CD14-positive monocyte (primary cell): ENCODE measurements at regions not wholly inside any gene's neighbourhood (a gene's known extent, or its start where the extent isn't known, plus 50 kb on each side); places are given as distances from the start of the nearest gene placed in this dataset.

Source experiments
- DNase-seq, 3 donors: peaks; one replicate each; pipeline ENCODE4 v3.0.0-alpha.2; 2011 to 2022
- H2AFZ ChIP-seq: 2 replicates; pipeline ENCODE4 v1.6.0; 2012; ENCODE audit warnings: mild to moderate bottlenecking, low read depth, low read length, inconsistent platforms; ENCODE audit not compliant: insufficient read depth, poor library complexity, severe bottlenecking
- H3K27ac ChIP-seq, 2 donors: 1 replicate in 1 of 2; 2 replicates in 1 of 2; pipeline ENCODE4 v1.5.1; 2012 to 2013; ENCODE audit warnings: low read length in 2 of 2, control low read depth in 1 of 2, inconsistent platforms in 1 of 2, low read depth in 1 of 2, mild to moderate bottlenecking in 1 of 2
- H3K27me3 ChIP-seq, 2 donors: one replicate each; pipeline versions ENCODE4 v1.6.0 to v1.6.1; 2011 to 2013; ENCODE audit warnings: low read length in 2 of 2; ENCODE audit not compliant: control insufficient read depth in 2 of 2, insufficient read depth in 2 of 2
- H3K36me3 ChIP-seq, 2 donors: replicated peaks in 1 of 2; 1 replicate in 1 of 2; 2 replicates in 1 of 2; pipeline versions ENCODE4 v1.5.1 to v1.6.1; 2012 to 2013; ENCODE audit warnings: low read length in 2 of 2, control low read depth in 1 of 2, inconsistent platforms in 1 of 2, mild to moderate bottlenecking in 1 of 2; ENCODE audit not compliant: insufficient read depth in 2 of 2, control insufficient read depth in 1 of 2
- H3K4me1 ChIP-seq, 2 donors: 1 replicate in 1 of 2; 2 replicates in 1 of 2; pipeline versions ENCODE4 v1.5.1 to v1.6.1; 2012 to 2013; ENCODE audit warnings: low read length in 2 of 2, control low read depth in 1 of 2, inconsistent platforms in 1 of 2, mild to moderate bottlenecking in 1 of 2, moderate library complexity in 1 of 2; ENCODE audit not compliant: insufficient read depth in 2 of 2, control insufficient read depth in 1 of 2
- H3K4me2 ChIP-seq: replicated peaks from 2 replicates; pipeline ENCODE3; 2012; ENCODE audit warnings: low read length, moderate library complexity, mild to moderate bottlenecking; ENCODE audit not compliant: poor library complexity, severe bottlenecking; ENCODE audit errors: extremely low read depth
- H3K4me3 ChIP-seq, 3 experiments: fragments of 200-600 bp in 1 of 3; sonication (generic) in 1 of 3; replicated peaks in 1 of 3; 1 replicate in 2 of 3; 2 replicates in 1 of 3; pipeline ENCODE4 v1.5.1; 2011 to 2013; ENCODE audit warnings: low read length in 3 of 3, mild to moderate bottlenecking in 3 of 3, control low read depth in 2 of 3, low read depth in 2 of 3, inconsistent platforms in 1 of 3, moderate library complexity in 1 of 3
- H3K79me2 ChIP-seq: 2 replicates; pipeline ENCODE4 v1.6.0; 2012; ENCODE audit warnings: mild to moderate bottlenecking, control low read depth, inconsistent platforms, low read length, moderate library complexity; ENCODE audit not compliant: insufficient read depth
- H3K9ac ChIP-seq: 2 replicates; pipeline ENCODE4 v1.6.0; 2017; ENCODE audit warnings: low read length, mild to moderate bottlenecking; ENCODE audit not compliant: insufficient read depth, poor library complexity, severe bottlenecking
- H3K9me3 ChIP-seq, 2 donors: replicated peaks in 1 of 2; 1 replicate in 1 of 2; 2 replicates in 1 of 2; pipeline versions ENCODE4 v1.5.1 to v1.6.1; 2012 to 2013; ENCODE audit warnings: low read length in 2 of 2, control low read depth in 1 of 2; ENCODE audit not compliant: control insufficient read depth in 1 of 2, insufficient read depth in 1 of 2
- H4K20me1 ChIP-seq: 2 replicates; pipeline ENCODE4 v1.6.0; 2012; ENCODE audit warnings: mild to moderate bottlenecking, low read length, control low read depth, moderate library complexity; ENCODE audit not compliant: insufficient read depth
- H3K27ac Mint-ChIP-seq, 7 donors: one replicate each; pipeline ENCODE4 v1.8.0; 2020; ENCODE audit warnings: mild to moderate bottlenecking in 7 of 7, mixed read lengths in 7 of 7, moderate library complexity in 6 of 7, inconsistent platforms in 2 of 7
- H3K27me3 Mint-ChIP-seq, 3 donors: one replicate each; pipeline ENCODE4 v1.8.0; 2021 to 2022; ENCODE audit warnings: low read depth in 3 of 3, mild to moderate bottlenecking in 3 of 3, mixed read lengths in 3 of 3, moderate library complexity in 3 of 3, inconsistent platforms in 1 of 3
- H3K36me3 Mint-ChIP-seq, 2 donors: one replicate each; pipeline ENCODE4 v1.8.0; 2020; ENCODE audit warnings: mixed read lengths in 2 of 2, inconsistent platforms in 1 of 2, mild to moderate bottlenecking in 1 of 2
- H3K4me1 Mint-ChIP-seq: one replicate; pipeline ENCODE4 v1.8.0; 2020; ENCODE audit warnings: mild to moderate bottlenecking, mixed read lengths
- H3K4me3 Mint-ChIP-seq, 2 donors: one replicate each; pipeline ENCODE4 v1.8.0; 2020; ENCODE audit warnings: mild to moderate bottlenecking in 2 of 2, mixed read lengths in 2 of 2, moderate library complexity in 1 of 2
- H3K9me3 Mint-ChIP-seq, 7 donors: one replicate each; pipeline ENCODE4 v1.8.0; 2020 to 2022; ENCODE audit warnings: mixed read lengths in 7 of 7, mild to moderate bottlenecking in 6 of 7, moderate library complexity in 6 of 7, inconsistent platforms in 2 of 7
- CTCF ChIP-seq: fragments of 200-600 bp; IDR thresholded peaks from one replicate; pipeline ENCODE4 v1.8.0; 2022; ENCODE audit warnings: antibody characterized with exemption, mild to moderate bottlenecking
- WGBS: methylation state at CpG from one replicate; pipeline ENCODE4 v1.1.5; 2013; ENCODE audit warnings: missing lambda C conversion rate; ENCODE audit not compliant: insufficient coverage; 5-methylcytosine and 5-hydroxymethylcytosine counted together
- intact Hi-C, 2 donors: fragments of 100-400 bp; cut with micrococcal nuclease; formaldehyde crosslinking; loops; one replicate each; pipeline versions ENCODE4 v1.15.0 to v1.15.1; 2023

GRCh38 chrX:8364369-8365141 is 100.1 kb upstream of the VCX3B start:
- no peaks in the 10 kb centered on the region for H4K20me1 ChIP-seq
- no peak overlapping the region for H3K4me3 Mint-ChIP-seq
- H3K4me1 Mint-ChIP-seq: no peaks in the 10 kb centered on the region
- no peaks in the 10 kb centered on the region for H3K36me3 Mint-ChIP-seq
- H3K27me3 Mint-ChIP-seq: peaks cover 0 to 1% (median 0%) of the 10 kb centered on the region in 3 donors
- no peak for DNase-seq
- no peaks in the 10 kb centered on the region for H3K4me1 ChIP-seq
- H3K4me2 ChIP-seq: no peak overlapping the region
- no peak overlapping the region for H3K27ac ChIP-seq
- no peaks in the 10 kb centered on the region for H3K27me3 ChIP-seq
- TF ChIP-seq CTCF: no peak
- H3K27ac Mint-ChIP-seq: peak overlapping the region in 1 of 7 donors; percentile 20
- H3K4me3 ChIP-seq: no peak overlapping the region
- intact Hi-C loops: no loop called here
- 34% methylated on average over 5 of the region's 13 CpGs for WGBS
- H3K9ac ChIP-seq: no peak overlapping the region
- H3K9me3 ChIP-seq: no peaks in the 10 kb centered on the region
- no peaks in the 10 kb centered on the region for H3K79me2 ChIP-seq
- H3K36me3 ChIP-seq: no peaks in the 10 kb centered on the region
- no peaks in the 10 kb centered on the region for H3K9me3 Mint-ChIP-seq
- no peak overlapping the region for H2AFZ ChIP-seq

- WGBS: no CpG with 5 or more reads among the region's 2 CpGs
- intact Hi-C loops: no loop called here
- Histone ChIP-seq H3K27ac (no peak overlapping the region), H3K4me2 (no peak overlapping the region), H3K36me3 (no peaks in the 10 kb centered on the region), H3K9me3 (no peaks in the 10 kb centered on the region), H3K79me2 (no peaks in the 10 kb centered on the region), H4K20me1 (no peaks in the 10 kb centered on the region), H3K9ac (no peak overlapping the region), H3K27me3 (no peaks in the 10 kb centered on the region), H3K4me3 (no peak overlapping the region), H3K4me1 (no peaks in the 10 kb centered on the region), H2AFZ (no peak overlapping the region)
- TF ChIP-seq CTCF: no peak
- Mint-ChIP-seq H3K27me3 (peaks cover 0 to 1% (median 0%) of the 10 kb centered on the region in 3 donors), H3K9me3 (no peaks in the 10 kb centered on the region), H3K4me1 (no peaks in the 10 kb centered on the region), H3K4me3 (no peak overlapping the region), H3K36me3 (no peaks in the 10 kb centered on the region), H3K27ac (no peak overlapping the region)
- no peak for DNase-seq
Observed at GRCh38 chrX:8366481-8366880, 98.1 kb upstream of the VCX3B start.
